Activated CD8-positive, alpha-beta T cell treated with anti-CD3 and anti-CD28 coated beads for 36 hours (primary cell): ENCODE measurements at regions not wholly inside any gene's neighbourhood (a gene's known extent, or its start where the extent isn't known, plus 50 kb on each side); places are given as distances from the start of the nearest gene placed in this dataset.

ENCODE experiments used
- ATAC-seq: fragments of 200-7000 bp; cut with Tn5 transposase; one replicate; pipeline ENCODE4 v1.10.0; 2021; ENCODE audit warnings: mild to moderate bottlenecking, moderate library complexity
- CTCF ChIA-PET: fragments of 350-600 bp; sonication (Branson Sonifier 250); formaldehyde crosslinking; loops from one replicate; lab custom pipeline; 2021; ENCODE audit warnings: antibody characterized with exemption; lab: Charles Lee
- POLR2A ChIA-PET: fragments of 350-600 bp; sonication (Branson Sonifier 250); formaldehyde crosslinking; loops from one replicate; lab custom pipeline; 2021; ENCODE audit warnings: antibody characterized with exemption; lab: Charles Lee
- DNase-seq: peaks from one replicate; pipeline ENCODE4 v3.0.0-alpha.2; 2020
- H3K27ac Mint-ChIP-seq: one replicate; pipeline ENCODE4 v1.8.0; 2021; ENCODE audit warnings: mild to moderate bottlenecking, mixed read lengths
- H3K27me3 Mint-ChIP-seq: one replicate; pipeline ENCODE4 v1.8.0; 2021; ENCODE audit warnings: mixed read lengths
- H3K36me3 Mint-ChIP-seq: one replicate; pipeline ENCODE4 v1.8.0; 2021; ENCODE audit warnings: low read depth, mixed read lengths
- H3K4me1 Mint-ChIP-seq: one replicate; pipeline ENCODE4 v1.8.0; 2021; ENCODE audit warnings: low read depth, mixed read lengths
- H3K4me3 Mint-ChIP-seq: one replicate; pipeline ENCODE4 v1.8.0; 2021; ENCODE audit warnings: mild to moderate bottlenecking, moderate library complexity, mixed read lengths
- H3K9me3 Mint-ChIP-seq: one replicate; pipeline ENCODE4 v1.8.0; 2021; ENCODE audit warnings: mixed read lengths
- CTCF ChIP-seq: fragments of 200-600 bp; IDR thresholded peaks from one replicate; pipeline ENCODE4 v1.8.0; 2022; ENCODE audit warnings: antibody characterized with exemption, mild to moderate bottlenecking
- intact Hi-C: fragments of 100-400 bp; cut with micrococcal nuclease; formaldehyde crosslinking; loops from one replicate; pipeline ENCODE4 v1.10.0; 2022

DNA sequence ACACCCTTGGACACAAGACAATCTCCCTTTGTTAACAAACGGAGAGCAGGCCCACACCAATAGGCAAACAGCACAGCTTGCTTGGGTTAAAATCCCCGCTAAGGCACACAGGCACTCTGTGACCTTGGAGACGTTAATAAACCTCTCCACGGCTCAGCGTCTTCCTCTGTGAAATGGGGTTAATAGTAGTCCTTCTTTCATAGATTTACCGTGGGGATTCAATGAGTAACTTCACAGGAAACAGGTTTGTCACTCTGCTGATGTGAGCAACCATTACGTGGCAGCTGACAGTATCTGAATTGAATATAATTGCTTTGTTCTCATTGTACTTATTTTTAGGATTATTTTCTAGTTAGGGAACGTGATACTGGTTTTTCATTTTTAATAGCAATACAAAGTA, 65.2 kb upstream of the ADRA1B start:
- DNase-seq (no peak), ATAC-seq (no peak)
- CTCF ChIA-PET: no interaction called here
- no peak for TF ChIP-seq CTCF
- POLR2A ChIA-PET: no interaction called here
- no peaks in the 10 kb centered on the region for H3K9me3 Mint-ChIP-seq
- H3K27me3 Mint-ChIP-seq: peaks cover 8% of the 10 kb centered on the region
- no peak overlapping the region for H3K4me3 Mint-ChIP-seq
- H3K27ac Mint-ChIP-seq: no peak overlapping the region
- no peaks in the 10 kb centered on the region for H3K36me3 Mint-ChIP-seq
- H3K4me1 Mint-ChIP-seq: no peaks in the 10 kb centered on the region
- intact Hi-C loops: no loop called here

DNA sequence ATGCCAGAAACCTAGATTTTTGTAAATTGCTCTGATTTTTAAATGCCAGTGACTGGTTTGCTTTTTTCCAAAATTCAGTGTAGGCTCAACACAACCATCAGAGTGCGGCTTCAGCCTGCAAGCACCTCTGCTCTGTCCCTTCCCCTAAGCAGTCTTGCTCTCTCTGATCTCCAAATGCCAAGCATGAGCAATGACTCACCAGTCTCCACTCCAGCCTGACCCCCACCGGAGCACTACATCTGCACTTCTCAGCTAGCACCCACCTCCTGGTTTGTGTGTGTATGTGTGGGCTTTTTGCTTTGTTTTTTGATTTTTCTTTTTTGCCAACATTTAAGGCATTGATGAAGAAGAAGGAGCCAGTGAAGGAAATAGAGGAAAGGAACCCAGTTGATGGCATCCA, 61.4 kb upstream of the ADRA1B start:
- DNase-seq (no peak), ATAC-seq (no peak)
- H3K9me3 Mint-ChIP-seq: no peaks in the 10 kb centered on the region
- no peak overlapping the region for H3K4me3 Mint-ChIP-seq
- H3K4me1 Mint-ChIP-seq: no peaks in the 10 kb centered on the region
- POLR2A ChIA-PET: no interaction called here
- no peak overlapping the region for H3K27ac Mint-ChIP-seq
- no peak for TF ChIP-seq CTCF
- peaks cover 6% of the 10 kb centered on the region for H3K27me3 Mint-ChIP-seq
- CTCF ChIA-PET: no interaction called here
- H3K36me3 Mint-ChIP-seq: no peaks in the 10 kb centered on the region
- intact Hi-C loops: no loop called here

DNA sequence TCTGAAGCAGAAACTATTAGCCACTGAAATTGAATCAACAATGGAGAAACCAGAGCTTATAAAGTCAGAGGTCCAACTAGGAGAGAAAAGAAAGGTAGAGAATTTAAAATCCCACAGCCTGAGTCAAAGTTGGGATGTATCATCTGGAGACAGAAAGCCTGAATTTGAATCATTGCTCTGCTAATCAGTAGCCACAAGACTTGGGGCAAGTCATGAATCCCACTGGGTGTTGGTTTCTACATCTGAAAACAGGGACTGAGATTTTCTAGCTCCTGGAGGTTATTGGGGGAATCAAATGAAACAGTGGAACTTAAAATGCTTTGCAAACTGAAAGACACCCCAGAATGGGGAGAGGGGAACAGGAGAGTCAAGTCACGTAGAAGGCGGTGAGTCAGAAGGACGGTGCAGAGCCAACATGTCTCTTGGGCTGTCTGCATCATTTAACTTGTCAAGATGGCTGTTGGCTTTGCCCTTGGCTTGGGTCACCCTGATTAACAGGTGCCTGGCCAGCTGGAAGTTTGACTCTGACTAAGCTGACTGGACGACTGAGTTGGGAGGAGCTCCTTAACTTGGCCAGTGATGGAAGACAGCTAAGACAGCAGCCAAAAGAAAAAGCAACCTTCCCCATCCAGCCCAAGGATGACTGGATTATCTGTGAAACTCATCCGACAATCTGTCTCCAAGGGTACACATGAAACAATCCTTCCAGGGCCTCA, 60.6 kb upstream of the ADRA1B start:
- H3K27ac Mint-ChIP-seq: no peak overlapping the region
- no peak overlapping the region for H3K4me3 Mint-ChIP-seq
- no peak for DNase-seq
- H3K9me3 Mint-ChIP-seq: no peaks in the 10 kb centered on the region
- no peaks in the 10 kb centered on the region for H3K36me3 Mint-ChIP-seq
- no peak for TF ChIP-seq CTCF
- no peaks in the 10 kb centered on the region for H3K4me1 Mint-ChIP-seq
- peaks cover 6% of the 10 kb centered on the region for H3K27me3 Mint-ChIP-seq
- POLR2A ChIA-PET: no interaction called here
- CTCF ChIA-PET: no interaction called here
- intact Hi-C loops: no loop called here
- ATAC-seq: no peak

DNA sequence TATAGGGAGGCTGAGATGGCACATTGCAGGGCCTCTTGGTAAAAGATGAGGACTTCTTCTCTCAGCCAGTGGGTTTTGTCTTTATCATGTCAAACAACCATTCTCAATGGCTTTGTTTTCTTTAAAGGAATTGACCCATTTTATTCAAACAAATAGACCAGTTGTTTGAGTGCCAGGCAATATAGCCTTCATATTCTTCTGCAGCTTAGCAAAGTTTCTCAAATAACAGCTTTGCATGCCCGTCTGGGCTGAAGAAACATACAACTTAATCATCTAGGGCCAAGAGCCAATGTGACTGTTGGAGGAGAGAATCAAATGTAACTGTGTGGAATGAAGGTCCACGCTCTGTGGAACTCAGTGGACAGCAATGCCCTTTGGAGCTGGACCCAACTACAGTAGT, 57.4 kb upstream of the ADRA1B start:
- ChIA-PET POLR2A (no interaction called here), CTCF (interaction anchor here (1.2 kb wide), 1 partner anchor 153 kb away, joined by 3 read pairs; no protein-coding TSS in a partner anchor)
- Mint-ChIP-seq H3K27ac (no peak overlapping the region), H3K4me3 (no peak overlapping the region), H3K27me3 (peaks cover 9% of the 10 kb centered on the region), H3K36me3 (no peaks in the 10 kb centered on the region), H3K9me3 (no peaks in the 10 kb centered on the region), H3K4me1 (no peaks in the 10 kb centered on the region)
- no peak for DNase-seq
- no peak for TF ChIP-seq CTCF
- intact Hi-C loops: no loop called here
- no peak for ATAC-seq

- ChIA-PET CTCF (no interaction called here), POLR2A (no interaction called here)
- Mint-ChIP-seq H3K36me3 (no peaks in the 10 kb centered on the region), H3K4me1 (peaks cover 7% of the 10 kb centered on the region), H3K27ac (no peak overlapping the region), H3K27me3 (peaks cover 16% of the 10 kb centered on the region), H3K4me3 (no peak overlapping the region), H3K9me3 (no peaks in the 10 kb centered on the region)
- intact Hi-C loops: no loop called here
- no peak for DNase-seq
- no peak for TF ChIP-seq CTCF
- no peak for ATAC-seq
Observed at GRCh38 chr5:159861086-159861485, 55.2 kb upstream of the ADRA1B start.
